ENCODE measurements at regions not wholly inside any gene's neighbourhood (a gene's known extent, or its start where the extent isn't known, plus 50 kb on each side); places are given as distances from the start of the nearest gene placed in this dataset.

DNA sequence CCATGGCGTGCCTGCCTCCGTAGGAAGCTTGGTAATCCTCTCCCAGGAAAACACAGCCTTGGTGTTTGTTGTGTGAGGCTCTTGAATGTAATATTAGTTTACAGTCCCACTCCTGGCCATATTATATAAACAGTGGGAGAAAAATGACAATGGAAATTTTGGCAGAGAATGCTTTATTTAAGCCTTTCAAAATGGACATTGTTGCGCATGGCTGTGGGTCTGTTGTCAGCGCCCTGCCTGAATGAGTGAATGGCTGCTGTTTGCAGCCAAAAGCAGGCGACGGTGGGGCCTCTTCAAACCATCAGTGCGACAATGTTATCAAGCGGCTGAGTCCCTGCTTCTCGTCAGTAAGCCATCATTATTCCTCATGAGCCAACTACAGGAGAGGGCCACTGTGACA, 201.8 kb upstream of the RMST start:
- no peak for DNase-seq
- intact Hi-C loops (cut with DNase I): no loop called here

DNA sequence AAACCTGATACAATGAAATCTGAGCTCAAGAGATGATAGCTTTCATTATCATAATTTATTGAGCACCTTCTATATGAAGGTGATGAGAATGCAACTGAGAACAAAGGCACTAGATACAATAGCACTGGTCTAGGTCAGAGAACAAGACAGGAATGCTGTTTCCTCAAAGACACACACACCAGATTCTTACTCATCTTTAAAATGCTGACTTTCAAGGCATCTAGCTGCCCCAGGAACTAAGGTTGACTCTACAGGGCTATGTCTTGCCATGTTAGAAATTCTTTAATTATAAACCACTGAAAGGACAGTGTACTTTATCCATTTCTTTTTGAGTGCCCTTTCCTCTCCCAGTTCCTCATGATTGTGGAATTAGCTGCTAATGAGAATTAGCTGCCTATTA, 195.4 kb upstream of the RMST start:
- intact Hi-C loops (cut with DNase I): no loop called here
- DNase-seq: no peak

DNA sequence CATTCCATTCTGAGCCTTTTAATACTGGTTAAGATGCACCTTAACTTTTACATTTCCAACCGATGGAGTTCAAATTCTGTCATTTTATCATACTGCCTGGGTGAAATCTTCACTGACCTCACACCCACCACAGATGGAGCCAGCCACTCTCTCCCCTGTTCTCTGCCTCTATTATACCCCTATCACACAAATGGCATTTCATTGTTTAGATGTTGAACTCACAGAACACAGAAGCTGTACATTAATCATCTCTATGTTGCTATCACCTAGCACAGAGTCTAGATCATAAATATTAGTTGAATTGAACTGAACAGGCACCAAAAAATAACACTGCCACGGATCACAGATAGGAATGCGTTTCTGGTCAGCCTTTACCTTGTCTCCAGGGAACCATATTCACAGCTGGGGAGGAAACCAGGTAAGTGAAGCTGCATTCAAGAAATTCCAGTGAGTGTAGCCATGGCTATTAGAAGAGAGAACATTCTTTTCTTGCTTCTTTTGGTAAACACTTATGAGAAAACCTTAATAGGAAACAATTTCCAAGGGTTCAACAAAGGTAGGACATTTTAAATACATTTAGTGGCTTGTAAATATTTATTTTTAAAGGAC, 194.9 kb upstream of the RMST start:
- intact Hi-C loops (cut with DNase I): no loop called here
- DNase-seq: no peak

DNA sequence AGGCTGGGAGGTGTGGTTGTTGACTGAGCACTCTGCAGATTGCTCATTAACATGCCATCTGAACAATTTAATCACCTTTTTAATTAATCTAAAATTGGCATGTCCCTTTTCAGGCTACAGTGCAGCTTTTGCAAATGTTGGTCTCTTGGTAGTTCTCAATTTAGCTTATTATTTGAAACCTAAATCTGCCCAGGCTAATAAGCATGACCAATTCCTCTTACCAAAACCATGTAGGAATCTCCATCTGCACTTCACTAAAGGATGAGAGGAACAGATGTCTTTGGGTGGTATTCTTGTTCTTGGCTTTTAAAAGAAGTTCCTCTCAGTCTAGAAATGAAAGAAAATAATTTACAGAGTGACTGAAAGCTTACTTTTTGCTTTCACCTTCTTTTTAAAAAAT, 190.1 kb upstream of the RMST start:
- DNase-seq: no peak
- intact Hi-C loops (cut with DNase I): no loop called here

DNA sequence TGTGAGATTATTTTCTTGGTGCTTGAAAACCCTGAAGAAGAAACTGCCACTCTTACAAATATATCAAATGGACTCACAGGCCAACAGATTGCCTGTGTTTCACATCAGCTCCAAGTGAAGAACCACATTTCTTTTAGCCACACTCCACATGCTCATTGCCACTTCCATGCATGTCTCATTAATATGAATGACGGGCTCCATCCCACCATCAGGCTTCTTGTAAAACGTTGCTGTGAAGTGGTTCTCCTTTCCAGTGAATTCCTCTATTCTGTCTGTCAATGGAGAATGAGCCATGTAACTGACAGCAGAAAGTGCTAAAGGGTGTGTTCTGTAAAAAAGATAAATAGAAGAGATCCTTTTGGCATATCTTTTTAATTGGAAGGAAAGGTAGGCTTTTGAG, 188.2 kb upstream of the RMST start:
- intact Hi-C loops (cut with DNase I): no loop called here
- DNase-seq: no peak

DNA sequence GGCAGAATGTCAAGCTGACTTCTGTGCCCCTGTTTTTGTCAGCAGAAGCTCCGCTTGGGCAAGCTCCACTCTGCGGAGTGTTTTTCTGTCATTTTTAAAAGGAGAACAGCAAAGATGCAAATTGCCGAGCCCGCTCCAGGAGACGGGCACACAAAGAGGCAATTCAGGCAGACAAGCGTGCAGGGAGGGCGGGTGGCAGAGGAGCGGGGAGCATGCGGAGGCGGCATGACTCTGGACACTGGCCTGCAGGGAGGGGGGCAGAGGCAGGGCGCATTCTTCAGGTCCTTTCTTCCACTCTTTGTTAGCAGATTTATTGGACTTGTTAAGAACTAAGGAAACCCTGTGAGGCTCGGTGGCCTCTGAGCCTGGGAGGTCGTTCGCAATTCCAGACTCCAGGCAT, 187.3 kb upstream of the RMST start:
- intact Hi-C loops (cut with DNase I): no loop called here
- peak; percentile 68 to 97 (median 77) for DNase-seq

DNA sequence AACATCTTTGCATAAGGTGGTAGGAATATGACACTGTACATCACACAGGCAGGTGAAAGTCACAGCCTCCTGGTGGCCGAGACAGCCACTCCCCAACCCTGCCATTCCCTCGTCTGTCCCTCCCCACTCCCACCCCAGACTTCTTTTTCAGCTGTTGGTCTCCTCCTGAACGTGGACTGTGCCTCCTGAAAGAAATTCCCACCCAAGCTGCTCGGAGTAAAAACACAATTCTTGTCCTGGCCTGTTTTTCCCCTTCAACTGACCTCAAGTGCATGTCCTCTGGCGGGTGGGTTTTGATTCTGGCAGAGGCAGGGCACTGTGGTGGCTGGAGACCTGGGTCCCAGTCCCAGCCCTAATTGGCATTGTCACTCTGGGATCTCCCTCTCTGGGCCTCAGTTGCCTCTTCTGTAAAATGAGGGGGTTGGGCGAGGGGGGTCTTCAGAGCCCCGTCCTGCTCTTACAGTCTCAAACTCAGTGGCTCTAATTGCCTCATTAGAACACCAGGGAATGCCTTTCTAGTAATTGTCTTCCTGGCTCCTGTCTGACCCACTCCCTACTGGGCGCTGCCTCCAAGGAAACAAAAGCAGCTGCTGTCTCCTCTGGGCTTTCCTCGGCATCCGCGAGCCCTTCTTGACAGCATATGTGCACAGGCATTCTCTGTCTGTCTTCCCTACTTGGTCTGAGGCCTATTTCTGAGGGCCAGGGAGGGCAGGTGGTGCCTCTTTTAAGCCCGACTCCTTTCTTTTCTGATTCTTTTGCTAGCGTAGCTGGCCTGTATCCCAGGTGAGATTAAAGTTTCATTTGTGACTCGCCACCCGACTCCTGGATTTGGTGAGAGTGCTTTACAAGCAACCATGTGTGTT, 186.6 kb upstream of the RMST start:
- intact Hi-C loops (cut with DNase I): no loop called here
- DNase-seq: peak in 6 of 10 donors; percentile 16 to 79 (median 30)

DNA sequence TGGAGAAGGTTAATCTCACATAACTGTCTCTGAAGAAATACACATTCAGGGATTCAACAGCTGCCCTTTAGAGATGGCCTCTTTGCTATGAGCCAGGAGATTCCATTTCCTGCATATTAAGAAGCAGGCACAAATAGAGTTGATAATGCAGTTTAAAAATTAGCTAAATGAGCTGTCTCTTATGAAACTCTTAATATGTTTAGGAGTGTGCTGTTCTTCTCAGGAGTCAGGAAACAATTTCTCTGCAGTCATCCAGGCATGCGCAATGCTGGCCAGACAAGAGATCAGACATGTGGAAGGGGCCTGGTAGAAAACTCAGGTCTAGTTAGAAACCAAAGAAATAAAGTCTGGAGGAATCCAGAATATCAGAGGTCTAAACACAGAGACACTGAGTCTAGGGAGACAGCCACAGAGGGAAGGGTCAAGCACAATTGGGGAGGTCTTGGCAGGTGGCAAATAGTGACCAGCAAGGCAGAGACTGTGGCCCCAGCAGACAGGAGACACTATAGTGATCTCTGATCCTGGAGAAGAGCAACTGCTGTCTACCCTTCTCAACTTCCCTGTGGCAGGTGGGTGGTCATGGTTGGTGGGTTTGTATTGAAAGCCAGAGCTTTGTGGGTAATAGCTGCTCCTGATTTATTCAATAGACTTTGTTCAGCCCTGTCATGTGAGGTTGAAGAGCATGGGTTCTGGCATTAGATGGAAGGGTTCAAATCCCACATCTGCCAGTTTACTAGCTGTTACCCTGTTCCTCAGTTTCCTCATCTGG, 185.8 kb upstream of the RMST start:
- intact Hi-C loops (cut with DNase I): no loop called here
- no peak for DNase-seq

DNA sequence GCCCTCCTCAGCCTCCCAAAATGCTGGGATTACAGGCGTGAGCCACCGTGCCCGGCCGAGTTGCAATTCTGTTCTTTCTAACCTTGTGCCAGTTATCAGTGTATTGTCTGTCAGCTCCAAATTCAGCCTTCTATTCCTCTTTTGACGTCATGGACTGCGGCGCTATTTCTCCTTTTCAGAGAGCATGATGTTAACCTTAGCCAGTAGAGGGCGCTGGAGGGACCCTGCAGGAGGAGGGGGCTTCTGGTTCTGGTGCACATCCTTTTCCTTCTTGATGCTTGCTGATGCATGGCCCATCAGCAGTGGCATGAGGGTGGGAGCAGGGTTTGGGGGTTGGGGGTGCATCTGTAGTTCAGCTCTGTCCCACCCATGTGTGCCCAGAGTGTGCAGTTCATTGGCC, 179.3 kb upstream of the RMST start:
- no peak for DNase-seq
- intact Hi-C loops (cut with DNase I): no loop called here

DNA sequence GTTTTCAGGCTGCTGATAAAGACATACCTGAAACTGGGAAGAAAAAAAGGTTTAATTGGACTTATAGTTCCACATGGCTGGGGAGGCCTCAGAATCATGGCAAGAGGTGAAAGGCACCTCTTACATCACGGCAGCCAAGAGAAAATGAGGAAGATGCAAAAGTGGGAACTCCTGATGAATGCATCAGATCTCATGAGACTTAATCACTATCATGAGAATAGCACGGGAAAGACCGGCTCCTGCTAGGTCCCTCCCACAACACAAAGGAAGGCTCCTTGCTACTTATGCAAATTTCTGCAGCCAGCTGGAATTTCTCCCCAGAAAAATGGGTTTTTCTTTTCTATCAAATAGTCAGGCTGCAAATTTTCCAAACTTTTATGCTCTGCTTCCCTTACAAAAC, 174.1 kb upstream of the RMST start:
- no peak for DNase-seq
- intact Hi-C loops (cut with DNase I): no loop called here

DNA sequence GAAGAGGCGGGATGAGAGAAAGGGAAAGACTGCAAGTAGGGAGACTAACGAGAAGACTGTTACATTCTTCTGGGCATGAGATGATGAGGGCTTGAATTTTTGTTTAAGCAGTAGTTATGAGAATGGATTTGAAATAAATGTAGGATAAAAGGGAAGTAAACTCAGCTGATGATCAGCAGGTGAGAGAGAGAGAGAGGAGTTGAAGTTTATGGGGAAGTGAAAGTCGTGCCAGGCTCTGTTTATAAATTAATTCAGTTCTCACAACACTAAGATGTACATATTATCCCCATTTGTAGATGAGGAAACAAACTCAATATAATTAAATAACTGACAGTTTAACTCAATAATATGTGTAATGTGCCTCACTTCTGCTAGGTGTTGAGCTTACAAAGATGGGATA, 170.0 kb upstream of the RMST start:
- intact Hi-C loops (cut with DNase I): no loop called here
- DNase-seq: no peak

DNA sequence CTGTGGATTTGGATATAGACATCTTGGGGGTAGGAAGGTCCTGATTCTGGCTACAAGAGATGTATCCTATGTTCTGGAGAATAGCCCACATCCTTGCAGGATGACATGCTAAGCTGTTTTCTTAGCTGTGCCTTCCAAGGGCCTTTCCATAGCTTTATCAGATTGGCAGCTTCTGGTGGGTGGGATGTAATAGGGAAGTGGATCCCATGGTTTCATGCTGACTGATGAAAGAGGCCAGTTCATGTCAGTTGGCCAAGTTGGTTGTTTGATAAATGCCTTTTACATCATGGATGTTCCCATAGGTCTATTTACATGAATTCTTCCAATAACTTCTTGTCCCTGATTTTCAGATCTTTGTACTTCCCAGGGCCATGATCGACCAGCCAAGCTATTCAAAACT, 169.1 kb upstream of the RMST start:
- intact Hi-C loops (cut with DNase I): no loop called here
- DNase-seq: no peak

DNA sequence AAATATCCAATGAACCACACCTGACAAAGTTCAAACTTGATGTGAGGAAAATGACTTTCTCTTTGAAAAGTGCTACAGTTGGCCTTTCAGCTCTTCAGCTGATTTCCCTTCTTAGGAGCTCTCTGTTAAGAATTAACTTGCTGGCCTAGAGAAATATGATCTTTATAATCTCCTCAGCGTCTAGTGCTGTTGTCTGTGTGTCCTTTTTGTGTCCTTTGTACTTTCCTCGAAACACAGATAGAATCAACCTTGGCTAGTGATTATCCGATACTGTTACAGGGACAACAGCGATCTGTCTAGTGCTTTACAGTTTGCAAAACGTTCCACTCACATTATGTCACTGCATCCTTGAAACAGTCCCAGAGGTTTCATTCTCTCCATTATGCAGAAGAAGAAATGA, 162.8 kb upstream of the RMST start:
- no peak for DNase-seq
- intact Hi-C loops (cut with DNase I): no loop called here

DNA sequence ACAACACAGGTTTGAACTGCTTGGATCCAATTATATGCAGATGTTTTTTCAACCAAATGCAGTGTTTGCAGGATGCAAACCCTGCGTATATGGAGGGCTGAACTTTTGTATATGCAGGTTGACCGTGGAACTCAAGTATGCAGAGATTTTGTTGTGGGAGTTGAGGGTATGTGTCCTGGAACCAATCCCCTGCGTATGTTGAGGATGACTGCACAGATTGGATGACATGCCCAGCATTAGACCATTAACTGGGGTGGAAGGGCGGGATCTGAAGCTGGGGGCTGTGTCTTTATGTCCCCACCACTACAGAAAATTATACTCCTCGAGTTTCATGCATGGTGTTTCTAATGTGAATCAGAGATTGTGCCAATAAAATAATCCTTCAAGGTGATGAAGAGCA, 162.2 kb upstream of the RMST start:
- intact Hi-C loops (cut with DNase I): no loop called here
- no peak for DNase-seq

DNA sequence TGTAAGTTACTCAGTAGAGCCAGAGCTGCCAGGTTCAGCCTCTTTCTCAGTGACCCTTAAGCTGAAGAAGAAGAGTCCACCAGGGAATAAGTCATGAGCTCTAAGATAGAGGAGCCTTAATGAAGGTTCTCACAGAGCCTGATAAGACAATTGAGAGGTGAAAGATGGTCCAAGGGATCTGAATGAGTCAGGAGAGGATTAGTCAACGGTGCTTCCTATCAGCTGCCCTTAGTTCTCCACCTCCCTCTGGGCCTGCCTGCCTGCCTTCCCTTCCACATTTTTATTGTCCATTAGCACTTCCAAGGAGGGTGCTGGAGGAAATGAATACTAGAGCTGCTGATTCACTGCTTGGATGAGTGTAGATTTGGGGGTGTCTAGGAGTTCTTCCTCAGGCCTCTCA, 161.7 kb upstream of the RMST start:
- intact Hi-C loops (cut with DNase I): no loop called here
- DNase-seq: no peak

DNA sequence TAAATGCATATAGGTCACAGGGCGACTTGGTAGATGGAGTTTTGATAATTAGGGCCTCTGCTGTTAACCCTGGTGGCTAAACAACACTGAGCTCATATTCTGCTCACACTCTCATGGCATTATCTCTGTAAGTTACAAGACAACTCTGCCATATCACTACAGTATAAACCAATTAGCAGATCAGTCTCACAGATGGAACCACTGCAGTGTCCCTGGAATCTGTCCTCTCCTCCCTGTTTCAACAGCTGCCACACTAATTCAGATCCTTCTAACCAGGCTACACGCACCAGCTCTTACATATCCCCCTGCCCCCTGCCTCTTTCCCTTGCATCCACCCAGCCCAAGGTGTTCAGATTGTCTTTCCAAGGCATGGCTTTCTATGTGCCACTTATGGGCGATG, 161.0 kb upstream of the RMST start:
- DNase-seq: no peak
- intact Hi-C loops (cut with DNase I): no loop called here

DNA sequence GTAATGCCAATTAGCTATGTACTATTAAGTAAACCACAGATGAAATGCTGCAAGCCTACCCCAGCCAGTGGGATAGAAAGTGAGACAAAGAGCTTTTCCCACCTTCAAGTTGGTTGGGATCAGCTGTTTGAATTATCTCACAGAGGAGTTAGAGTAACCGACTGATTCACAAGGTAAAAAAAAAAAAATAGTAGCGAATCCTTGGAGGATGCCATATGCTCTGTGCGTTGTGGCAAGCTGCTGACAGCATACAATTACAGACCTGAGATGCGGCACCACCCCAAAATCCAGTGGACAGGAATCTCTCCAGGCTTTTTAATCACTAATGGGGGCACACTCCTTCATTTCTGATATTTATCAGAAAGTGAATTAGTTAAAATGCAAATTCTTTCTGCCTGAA, 157.0 kb upstream of the RMST start:
- no peak for DNase-seq
- intact Hi-C loops (cut with DNase I): no loop called here

DNA sequence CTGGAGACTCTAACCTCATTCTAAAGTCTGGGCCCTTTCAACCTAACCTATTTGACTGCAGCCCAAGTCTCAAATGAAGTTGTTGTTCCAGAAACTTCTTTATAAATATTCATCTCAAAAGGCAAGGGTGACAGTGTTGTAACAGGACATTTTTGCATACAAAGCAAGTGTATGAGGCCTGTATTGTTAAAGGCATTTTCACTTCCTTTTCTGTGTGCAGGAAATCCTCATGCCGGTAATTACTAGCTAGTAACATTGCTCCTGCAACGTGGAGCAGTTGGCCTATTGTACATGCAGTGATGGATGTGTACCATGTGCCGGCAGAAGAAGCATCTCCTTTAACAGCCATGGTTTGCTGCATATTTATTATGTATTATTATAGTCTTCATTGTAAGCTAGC, 156.5 kb upstream of the RMST start:
- intact Hi-C loops (cut with DNase I): no loop called here
- no peak for DNase-seq

DNA sequence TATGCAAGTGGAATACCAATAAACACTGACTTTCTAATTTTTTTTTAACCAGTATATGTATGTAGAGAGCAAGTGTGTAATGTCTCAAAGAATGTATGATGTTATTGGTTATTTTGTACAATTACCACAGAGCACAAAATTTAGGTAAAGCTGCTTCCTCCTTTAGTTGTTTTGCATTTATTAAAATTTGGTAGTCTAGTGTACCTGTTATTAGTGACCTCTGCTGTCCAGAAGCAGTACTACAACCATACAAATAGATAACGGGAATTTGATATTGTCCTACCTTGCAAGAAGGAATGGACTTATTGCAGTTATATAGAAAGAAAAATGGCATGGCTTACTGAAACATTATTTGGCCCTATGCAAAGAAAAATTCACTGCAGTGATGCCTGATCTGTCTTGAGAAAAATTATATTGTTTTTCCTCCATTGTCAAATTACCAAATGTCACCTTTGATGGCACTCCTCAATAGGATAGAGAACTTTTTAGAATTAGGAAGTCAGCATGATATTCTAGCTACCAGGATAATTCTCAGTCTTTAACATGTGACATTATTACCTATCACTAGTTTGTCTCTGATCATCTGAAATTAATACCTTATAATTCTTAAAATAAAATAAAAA, 153.9 kb upstream of the RMST start:
- intact Hi-C loops (cut with DNase I): loop anchor here (1.0 to 2.0 kb wide), 3 partner anchors 159 to 730 kb away; no protein-coding TSS in a partner anchor
- DNase-seq: no peak

DNA sequence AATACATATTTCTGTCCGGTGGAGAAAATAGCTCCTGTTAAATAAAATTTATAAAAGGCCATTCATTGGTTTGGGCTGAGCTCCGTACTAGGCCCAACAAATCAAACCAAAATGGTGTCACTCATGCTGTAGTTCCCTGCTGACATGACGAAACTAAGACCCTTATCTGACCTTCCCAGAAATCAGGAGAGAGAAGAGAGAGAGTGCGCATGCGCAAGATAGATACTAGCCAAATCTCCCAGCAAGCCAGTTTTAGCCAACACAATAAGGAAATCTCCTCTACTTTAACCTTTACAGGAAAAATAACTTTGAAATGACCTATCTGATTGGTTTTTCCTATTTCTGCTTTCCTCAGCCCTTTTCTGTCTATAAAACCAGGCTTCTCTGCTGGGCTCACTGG, 152.7 kb upstream of the RMST start:
- intact Hi-C loops (cut with DNase I): loop anchor here (2.0 kb wide), 2 partner anchors 323 to 731 kb away; no protein-coding TSS in a partner anchor
- no peak for DNase-seq

DNA sequence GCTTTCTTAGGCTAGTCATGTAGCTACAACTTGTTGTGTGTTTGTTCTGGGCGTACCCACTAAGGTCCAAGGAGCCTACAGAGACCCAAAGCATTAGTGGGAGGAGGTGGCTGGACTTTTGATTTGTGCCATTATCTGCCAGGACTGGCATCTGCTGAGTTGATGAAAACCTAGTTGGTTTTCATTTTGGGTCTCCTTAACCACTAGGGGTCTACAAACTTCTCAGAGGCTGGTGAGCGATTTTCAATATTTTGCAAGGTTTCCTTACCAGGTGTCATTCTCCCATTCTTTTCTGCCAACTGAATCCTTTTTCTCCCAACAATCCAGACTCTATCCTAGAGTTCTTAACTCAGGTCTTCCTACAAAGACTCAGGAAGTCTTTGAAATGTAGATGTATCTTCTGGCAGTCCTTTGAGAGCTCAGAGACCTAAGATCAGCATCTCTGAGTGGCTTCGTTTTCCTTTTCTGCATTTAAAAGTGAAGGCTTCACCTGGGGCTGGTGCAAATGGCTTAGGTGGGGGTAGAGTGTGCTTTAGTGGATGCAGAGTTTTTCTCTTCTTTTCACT, 150.0 kb upstream of the RMST start:
- intact Hi-C loops (cut with DNase I): no loop called here
- DNase-seq: no peak

Measured in posterior cingulate gyrus (tissue), 11 donors.